ENCODE measurements at regions not wholly inside any gene's neighbourhood (a gene's known extent, or its start where the extent isn't known, plus 50 kb on each side); places are given as distances from the start of the nearest gene placed in this dataset.

GRCh38 chr9:82234160-82234943, 245.8 kb downstream of the SPATA31D1 start:
- no peak for DNase-seq

GRCh38 chr9:82242285-82242963, 253.9 kb downstream of the SPATA31D1 start:
- no peak for DNase-seq

- peak; percentile 10 for DNase-seq
Observed at GRCh38 chr9:82247318-82247717, 258.7 kb downstream of the SPATA31D1 start.

DNA sequence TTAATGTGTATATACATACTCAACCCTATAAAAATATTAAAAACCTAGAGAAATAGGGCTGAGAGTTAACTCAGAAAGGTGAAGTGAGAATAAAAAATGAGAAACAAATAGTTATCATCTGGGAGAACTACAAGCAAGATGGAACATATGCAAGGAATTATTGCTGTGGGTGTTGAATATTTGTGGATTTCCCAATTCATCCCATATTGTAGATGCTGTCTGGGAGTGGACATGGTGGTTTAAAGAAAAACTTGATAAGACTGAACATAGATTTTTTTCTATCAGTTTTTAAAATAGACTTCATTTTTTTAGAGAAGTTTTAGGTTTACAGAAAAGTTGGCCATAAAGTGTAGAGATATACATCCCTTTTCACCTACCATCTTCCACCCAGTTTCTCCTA, 263.5 kb downstream of the SPATA31D1 start:
- no peak for DNase-seq

DNA sequence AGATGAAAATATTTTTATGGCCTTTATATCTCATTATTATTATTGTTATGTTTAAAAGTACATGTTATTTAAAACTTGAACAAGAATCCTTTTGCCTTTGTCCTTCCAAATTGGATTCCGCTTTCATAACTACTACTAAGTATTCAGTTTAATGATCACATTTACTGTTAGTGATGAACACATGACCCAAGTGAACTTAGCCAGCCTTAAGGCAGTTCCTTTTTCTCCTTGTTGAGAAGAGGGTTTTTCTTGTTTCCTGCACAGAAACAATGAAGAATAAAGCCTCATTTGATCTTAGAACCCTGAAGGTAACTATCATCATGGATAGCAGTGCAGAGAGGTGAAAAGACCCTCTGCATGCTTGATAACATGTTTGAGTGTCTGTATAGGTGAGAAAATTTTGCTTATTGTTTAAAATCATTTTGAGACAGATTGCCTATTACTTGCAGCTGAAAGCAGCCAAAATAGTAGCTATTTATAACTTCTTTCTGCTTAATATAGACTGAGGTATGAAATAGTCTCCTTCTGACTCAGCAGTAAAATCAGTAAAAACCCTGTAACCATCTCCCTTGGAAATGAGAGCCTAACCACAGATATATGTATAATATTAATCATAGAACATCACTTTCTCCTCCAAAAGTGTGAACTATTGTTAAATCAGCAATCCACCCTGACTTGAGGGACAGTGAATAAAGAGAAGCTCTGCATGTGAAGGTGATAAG, 266.2 kb downstream of the SPATA31D1 start:
- no peak for DNase-seq

- DNase-seq: no peak
Observed at GRCh38 chr9:82255481-82256176, 267.1 kb downstream of the SPATA31D1 start.

DNA sequence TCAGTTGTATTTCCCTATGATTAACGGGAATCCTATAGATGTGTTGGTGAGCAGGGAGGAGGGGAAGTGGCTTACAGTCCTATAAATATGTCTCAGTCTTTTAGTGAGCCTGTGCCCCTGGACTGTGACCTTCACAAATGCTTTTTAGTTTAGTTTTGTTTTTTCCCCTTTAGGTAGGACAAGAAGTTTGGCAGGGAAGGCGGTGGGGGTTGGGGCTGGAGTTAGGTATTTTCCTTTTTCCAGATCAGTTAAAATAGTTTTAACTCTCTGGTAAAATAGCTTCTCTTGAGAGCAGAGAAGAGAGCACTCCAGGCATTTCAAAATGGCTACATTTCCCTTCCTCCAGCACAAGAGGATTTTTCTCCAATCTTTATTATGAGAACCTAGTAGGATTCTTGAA, 272.1 kb downstream of the SPATA31D1 start:
- no peak for DNase-seq

DNA sequence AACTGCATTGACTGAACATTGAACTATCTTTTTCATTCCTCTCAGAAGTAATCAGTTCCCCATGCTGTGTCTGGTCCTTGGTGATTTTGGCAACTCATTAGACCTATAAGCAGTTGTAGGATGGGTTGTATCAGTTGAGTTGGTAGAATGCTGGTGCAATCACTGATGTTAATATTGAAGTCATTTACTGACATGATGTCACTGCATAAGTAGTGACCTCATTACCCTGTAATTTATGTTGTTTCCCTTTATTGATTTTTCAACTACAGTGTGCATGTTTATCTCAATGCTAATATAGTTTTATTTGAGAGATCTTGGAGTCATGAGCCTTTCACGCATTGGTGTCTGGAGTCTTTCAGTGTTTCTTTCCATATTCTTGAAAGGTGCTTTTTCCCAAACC, 275.0 kb downstream of the SPATA31D1 start:
- DNase-seq: no peak

DNA sequence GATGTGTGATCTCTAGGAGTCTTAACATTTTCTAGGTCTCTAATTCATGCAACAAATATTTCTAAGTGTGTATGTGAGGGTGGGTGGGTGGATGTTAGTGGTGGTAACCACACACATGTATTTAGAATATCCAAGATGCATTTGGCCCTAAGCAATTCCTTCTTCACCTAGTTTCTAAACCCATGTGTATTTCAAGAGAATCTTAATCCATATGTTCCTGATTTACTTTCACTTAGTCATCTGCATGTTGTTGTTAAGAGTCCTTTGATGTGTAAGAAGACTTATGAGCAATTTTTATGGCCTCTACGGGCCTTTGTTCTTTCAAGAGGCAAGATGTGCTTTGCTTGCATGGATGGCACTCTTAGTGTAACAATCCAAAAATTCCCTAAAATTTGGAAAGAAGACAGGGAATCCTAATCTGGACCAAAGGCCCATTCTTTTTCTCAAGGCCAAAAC, 282.6 kb downstream of the SPATA31D1 start:
- no peak for DNase-seq

DNA sequence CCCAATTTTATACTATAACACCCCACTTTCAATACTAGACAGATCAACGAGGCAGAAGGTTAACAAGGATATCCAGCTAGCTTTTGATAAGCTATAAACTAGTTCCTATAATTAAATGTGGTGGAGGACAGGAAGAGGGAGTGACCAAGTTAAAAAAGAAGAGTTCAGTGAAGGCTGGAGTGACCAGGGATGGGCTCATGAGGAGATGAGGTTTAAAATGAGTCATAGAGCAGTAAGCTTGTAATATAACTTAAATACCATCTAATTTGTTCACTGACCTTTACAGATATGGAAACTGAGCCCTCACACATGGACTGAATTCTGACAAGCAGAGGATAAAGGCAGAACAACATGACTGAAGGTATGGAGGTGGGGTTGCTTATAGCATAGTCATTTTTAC, 284.5 kb downstream of the SPATA31D1 start:
- no peak for DNase-seq

DNA sequence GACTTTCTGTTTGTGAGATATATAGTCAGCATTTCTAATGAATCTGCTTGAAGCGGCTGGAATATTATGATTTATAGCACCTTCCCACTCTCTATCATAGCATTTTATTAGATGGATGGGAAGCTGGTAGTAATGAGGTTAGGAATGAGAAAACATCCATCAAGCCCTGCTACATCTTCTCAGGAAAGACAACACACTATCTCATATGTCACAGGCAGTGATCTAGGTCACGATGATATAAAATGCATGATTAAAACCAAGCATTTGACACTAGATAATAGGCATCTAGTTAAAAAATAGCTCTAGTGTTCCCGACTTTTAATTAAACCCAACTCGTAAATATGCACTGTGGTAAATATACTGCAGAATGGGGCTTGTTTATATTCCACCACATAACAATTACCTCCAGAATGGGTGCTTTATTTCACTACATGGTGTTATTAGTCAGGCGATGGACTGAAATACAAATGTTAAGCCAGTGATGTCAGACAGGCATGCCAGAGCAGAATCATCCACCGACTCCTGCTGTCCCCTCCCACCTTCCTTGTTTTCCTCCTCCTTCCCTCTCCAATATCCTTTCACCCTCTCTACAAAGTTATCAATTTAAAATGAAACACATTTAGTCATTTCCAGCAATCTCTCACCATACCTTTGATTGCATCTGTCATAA, 286.8 kb downstream of the SPATA31D1 start:
- no peak for DNase-seq

- DNase-seq: no peak
Observed at GRCh38 chr9:82281066-82281465, 292.5 kb downstream of the SPATA31D1 start.

DNA sequence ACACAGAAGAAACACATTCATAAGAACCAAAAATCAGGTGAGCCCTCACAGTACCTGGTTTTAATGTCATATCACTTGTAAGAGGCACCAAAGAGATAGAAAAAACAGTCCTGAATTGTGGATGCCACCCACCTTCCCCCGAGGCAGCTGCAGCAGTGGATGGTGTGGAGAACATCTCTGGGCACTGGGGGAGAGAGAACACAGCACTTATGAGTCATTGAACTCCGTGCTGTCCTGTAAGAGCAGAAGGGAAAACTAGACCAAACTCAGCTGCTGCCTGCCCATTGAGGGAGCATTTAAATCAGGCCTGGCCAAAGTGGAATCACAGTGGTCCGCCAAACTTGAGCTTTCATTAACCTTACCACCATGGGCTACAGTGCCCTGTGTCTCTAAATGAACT, 296.2 kb downstream of the SPATA31D1 start:
- no peak for DNase-seq

GRCh38 chr9:82295181-82295580, 306.6 kb downstream of the SPATA31D1 start:
- no peak for DNase-seq

DNA sequence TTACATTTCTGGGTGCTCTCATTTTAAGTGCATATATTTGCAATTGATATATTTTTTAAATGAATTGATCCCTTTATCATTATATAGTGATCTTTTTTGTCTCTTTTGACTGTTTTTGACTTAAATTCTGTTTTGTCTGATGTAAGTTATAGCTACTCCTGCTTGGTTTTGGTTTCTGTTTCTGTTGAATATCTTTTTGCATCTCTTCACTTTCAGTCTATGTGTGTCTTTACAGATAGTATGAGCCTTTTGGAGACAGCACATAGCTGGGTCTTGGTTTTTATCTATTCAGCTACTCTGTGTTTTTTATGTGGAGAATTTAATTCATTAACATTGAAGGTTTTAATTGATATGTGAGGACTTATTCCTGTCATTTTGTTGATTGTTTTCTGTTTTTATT, 311.3 kb downstream of the SPATA31D1 start:
- DNase-seq: no peak

DNA sequence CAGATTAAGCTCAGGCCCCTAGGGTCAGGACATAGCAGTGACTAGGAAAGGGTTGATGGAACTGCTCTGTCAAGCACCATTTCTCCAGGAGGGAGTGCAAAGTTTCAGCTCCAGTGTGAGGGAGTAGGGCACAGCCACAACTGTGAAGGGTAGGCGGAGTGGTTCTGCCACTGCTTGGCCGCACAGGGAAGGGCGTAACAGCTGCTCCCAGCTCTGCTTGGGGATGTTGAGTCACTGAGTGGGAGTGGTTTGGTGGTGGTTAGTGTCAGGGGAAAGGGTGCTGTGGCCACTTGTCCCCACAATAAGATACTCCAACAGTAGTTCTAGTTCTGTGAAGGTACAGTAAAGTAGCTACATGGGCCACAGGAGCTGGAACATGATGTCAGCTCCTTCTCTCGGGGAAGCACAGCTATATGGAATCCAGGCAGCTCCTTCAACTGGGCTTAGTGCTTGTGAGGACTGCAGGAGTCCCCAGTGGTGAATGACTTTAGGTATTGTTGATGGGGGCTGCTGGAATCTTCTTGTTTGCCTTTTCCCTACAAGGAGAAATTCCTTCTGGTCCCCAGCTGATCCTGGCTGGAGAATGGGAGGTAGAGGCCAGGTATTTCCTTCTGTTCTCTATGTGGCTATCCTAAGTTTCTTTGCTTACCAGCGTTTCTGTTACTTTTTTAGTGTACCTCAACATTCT, 314.5 kb downstream of the SPATA31D1 start:
- no peak for DNase-seq

DNA sequence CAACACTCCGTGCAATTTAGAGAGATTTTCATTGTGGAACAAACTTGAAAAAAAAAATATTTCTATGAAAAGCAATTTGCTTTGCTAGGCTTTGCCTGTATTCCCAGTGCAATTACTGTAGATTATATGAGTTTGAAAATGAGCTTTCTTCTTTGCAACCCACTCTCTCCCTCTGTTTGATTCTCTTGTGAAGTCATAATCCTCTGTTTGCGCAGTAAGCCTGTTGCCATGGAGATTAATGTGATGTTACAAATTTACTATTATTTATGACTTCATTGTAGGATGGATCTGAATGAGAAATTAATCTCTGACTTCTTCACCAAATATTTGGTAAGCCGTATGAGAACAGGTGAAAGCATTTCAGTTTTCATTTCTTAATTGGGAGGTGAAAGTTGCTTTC, 320.3 kb downstream of the SPATA31D1 start:
- no peak for DNase-seq

DNA sequence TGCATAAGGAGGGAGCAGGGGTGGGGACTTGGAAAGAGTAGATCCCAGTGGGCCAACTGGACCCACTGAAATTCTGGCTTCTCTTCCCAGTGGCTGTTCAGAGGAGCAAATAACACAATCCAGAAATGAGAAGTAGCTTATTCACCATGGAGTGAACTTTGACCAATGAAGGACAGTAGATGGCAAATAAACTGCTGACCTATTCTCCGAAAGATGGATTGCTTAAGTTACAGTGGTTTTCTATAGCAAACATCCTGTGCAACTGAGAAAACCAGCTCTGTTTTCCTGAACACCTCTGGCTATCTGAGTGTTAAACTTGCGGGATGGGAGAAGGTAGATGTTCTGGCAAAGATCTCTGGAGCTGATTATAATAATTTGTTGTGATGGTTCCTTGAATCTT, 325.1 kb downstream of the SPATA31D1 start:
- no peak for DNase-seq

- no peak for DNase-seq
Observed at GRCh38 chr9:82320566-82320965, 332.0 kb downstream of the SPATA31D1 start.

GRCh38 chr9:82325907-82326306, 337.3 kb downstream of the SPATA31D1 start:
- DNase-seq: no peak

DNA sequence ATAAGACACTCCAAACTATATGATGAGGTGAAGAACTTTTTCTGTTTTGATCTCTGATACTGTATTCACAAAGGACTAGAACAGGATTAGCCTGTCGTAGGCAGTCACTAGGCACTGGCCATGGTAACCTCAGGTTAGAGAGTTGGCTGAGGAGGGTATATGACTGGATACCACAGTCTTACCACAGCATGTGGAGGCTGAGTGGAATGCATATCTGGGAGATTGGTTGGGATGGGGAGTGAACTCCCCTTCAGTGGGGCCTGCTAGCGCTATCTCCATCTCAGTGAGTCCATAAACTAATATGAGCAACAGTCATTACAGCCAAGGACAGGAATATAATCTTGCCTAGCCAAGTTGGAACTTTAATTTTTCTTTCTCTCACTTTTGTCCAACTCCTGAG, 339.1 kb downstream of the SPATA31D1 start:
- no peak for DNase-seq

- DNase-seq: no peak
Observed at GRCh38 chr9:82331079-82331478, 342.5 kb downstream of the SPATA31D1 start.

Data from CD4-positive, alpha-beta T cell treated with Interleukin-17A for 1 hour (primary cell).